ENCODE measurements at regions not wholly inside any gene's neighbourhood (a gene's known extent, or its start where the extent isn't known, plus 50 kb on each side); places are given as distances from the start of the nearest gene placed in this dataset.
"Not testable (repeated sequence)": the region's sequence is repeated elsewhere in the genome, so short reads cannot be mapped to it uniquely, and the experiment has no call there.

DNA sequence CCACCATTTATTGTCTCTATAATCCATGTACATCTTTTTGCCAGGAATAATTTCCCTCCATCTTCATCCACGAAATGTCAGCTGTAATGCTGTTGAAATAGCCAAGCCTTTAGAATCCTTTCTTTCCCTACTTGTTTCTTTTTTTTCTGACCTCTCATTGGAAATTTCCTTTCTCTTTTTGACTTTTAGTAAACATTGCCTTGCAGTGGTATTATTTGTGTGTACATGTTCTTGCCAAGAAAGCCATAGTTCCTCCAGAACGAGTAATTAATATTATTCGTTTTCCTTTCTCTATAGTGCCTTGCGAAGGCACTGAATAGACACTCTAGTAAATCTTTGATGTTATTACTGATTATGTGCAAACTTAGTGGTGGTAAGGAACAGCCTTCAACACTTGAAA, 282.2 kb downstream of the GJA1 start:
- intact Hi-C loops (cut with DNase I; ENCODE audit: low total_unique reads): no loop called here
- DNase-seq: no peak
- no peaks in the 10 kb centered on the region for H3K4me1 ChIP-seq
- H3K36me3 ChIP-seq: no peaks in the 10 kb centered on the region
- H3K27ac ChIP-seq: no peak overlapping the region
- TF ChIP-seq POLR2AphosphoS5 (IDR thresholded peaks at IDR 0.05): no peak
- TF ChIP-seq, protein P1, sequence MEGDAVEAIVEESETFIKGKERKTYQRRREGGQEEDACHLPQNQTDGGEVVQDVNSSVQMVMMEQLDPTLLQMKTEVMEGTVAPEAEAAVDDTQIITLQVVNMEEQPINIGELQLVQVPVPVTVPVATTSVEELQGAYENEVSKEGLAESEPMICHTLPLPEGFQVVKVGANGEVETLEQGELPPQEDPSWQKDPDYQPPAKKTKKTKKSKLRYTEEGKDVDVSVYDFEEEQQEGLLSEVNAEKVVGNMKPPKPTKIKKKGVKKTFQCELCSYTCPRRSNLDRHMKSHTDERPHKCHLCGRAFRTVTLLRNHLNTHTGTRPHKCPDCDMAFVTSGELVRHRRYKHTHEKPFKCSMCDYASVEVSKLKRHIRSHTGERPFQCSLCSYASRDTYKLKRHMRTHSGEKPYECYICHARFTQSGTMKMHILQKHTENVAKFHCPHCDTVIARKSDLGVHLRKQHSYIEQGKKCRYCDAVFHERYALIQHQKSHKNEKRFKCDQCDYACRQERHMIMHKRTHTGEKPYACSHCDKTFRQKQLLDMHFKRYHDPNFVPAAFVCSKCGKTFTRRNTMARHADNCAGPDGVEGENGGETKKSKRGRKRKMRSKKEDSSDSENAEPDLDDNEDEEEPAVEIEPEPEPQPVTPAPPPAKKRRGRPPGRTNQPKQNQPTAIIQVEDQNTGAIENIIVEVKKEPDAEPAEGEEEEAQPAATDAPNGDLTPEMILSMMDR (IDR thresholded peaks at IDR 0.05): no peak
- TF ChIP-seq EP300 (IDR thresholded peaks at IDR 0.05): no peak
- TF ChIP-seq POLR2A (IDR thresholded peaks at IDR 0.05): no peak
- no peaks in the 10 kb centered on the region for H3K27me3 ChIP-seq
- 42 to 67% (median 60%) methylated on average over 4 of the region's 4 CpGs for WGBS, 5 donors
- no peaks in the 10 kb centered on the region for H3K9me3 ChIP-seq
- no peak overlapping the region for H3K4me3 ChIP-seq

DNA sequence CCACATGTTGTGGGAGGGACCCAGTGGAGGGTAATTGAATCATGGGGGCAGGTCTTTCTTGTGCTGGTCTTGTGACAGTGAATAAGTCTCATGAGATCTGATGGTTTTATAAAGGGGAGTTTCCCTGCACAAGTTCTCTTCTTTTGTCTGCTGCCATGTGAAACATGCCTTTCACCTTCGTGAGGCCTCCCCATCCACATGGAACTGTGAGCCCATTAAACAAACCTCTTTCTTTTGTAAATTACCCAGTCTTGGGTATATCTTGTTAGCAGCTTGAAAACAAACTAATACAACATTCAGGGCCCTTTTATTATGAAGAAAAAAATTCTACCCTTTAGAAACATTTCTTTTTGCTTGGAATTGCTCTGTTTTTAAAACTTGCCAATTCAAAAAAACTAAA, 285.4 kb downstream of the GJA1 start:
- intact Hi-C loops (cut with DNase I; ENCODE audit: low total_unique reads); H3K36me3 ChIP-seq; H3K4me1 ChIP-seq; H3K27ac ChIP-seq; H3K9me3 ChIP-seq; DNase-seq; H3K27me3 ChIP-seq; H3K4me3 ChIP-seq: not testable (repeated sequence)
- 62 to 82% (median 76%) methylated on average over 1 of the region's 1 CpG for WGBS, 5 donors

DNA sequence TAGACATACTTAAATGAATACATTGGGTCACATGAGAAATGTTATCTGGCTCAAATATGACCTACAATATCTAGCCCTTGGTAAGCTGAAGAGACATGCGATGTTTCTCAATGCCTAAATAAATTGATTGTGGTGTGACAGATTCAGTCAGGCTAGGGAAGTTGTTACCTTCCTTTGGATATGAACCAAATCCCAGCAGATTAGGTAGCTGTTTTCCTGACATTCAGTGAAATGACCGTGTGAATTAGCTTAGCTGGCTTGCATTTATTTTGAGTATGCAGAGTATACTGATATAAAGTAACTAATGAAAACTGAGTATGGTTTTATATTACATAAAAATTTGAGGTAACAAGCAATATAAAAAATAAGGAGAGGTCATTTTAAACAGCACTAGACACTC, 288.2 kb downstream of the GJA1 start:
- TF ChIP-seq POLR2AphosphoS5 (IDR thresholded peaks at IDR 0.05): no peak
- TF ChIP-seq, protein P1 (IDR thresholded peaks at IDR 0.05): no peak
- TF ChIP-seq EP300 (IDR thresholded peaks at IDR 0.05): no peak
- TF ChIP-seq POLR2A (IDR thresholded peaks at IDR 0.05): no peak
- Histone ChIP-seq H3K9me3 (no peaks in the 10 kb centered on the region), H3K36me3 (no peaks in the 10 kb centered on the region), H3K27ac (no peak overlapping the region), H3K4me1 (no peaks in the 10 kb centered on the region), H3K4me3 (no peak overlapping the region), H3K27me3 (no peaks in the 10 kb centered on the region)
- WGBS, 5 donors: 57 to 65% (median 60%) methylated on average over 2 of the region's 2 CpGs
- intact Hi-C loops (cut with DNase I; ENCODE audit: low total_unique reads): no loop called here
- DNase-seq: no peak

DNA sequence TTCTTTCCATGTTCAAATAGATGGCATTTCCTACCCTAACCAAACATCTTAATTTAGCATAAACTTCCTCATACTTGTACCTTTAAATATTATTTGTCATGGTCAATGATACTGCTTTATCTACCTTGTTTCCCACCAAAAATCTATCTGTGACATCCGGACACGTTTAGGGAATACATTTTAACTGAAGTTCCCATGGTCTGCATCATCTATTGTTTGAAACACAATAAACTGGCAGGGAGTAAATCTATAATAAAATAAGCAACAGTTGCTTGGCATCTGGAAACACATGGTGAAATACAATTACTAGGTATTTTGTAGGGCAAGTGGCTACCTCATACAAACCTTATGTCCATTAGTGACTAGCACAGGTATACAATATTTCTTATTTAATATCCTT, 289.1 kb downstream of the GJA1 start:
- DNase-seq: no peak
- WGBS, 5 donors: 56 to 76% (median 60%) methylated on average over 2 of the region's 2 CpGs
- Histone ChIP-seq H3K36me3 (no peaks in the 10 kb centered on the region), H3K27me3 (no peaks in the 10 kb centered on the region), H3K4me1 (no peaks in the 10 kb centered on the region), H3K27ac (no peak overlapping the region), H3K4me3 (no peak overlapping the region), H3K9me3 (peaks cover 0 to 3% (median 1%) of the 10 kb centered on the region in 4 donors)
- intact Hi-C loops (cut with DNase I; ENCODE audit: low total_unique reads): no loop called here
- TF ChIP-seq, protein P1 (IDR thresholded peaks at IDR 0.05): no peak
- TF ChIP-seq EP300 (IDR thresholded peaks at IDR 0.05) (no peak), POLR2A (IDR thresholded peaks at IDR 0.05) (no peak), POLR2AphosphoS5 (IDR thresholded peaks at IDR 0.05) (no peak)

DNA sequence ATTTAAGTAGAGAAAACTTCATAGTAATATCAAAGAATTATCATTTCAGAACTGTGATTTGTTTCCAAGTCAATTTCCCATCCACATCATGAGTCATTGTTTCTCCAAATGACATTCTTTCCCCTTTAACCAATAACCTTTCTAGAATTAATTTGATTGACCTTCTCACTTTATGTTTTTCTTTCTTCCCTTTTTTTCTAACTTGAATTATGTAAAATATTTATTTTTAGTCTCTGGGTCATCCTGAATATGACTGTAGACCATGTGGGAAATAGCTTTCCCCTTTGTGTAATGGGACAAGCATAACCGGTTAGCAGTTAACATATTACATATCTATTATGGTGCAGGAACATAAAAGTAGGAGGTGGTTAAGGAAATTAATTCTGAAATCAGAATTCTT, 291.1 kb downstream of the GJA1 start:
- Histone ChIP-seq H3K9me3 (peaks cover 0 to 13% (median 7%) of the 10 kb centered on the region in 4 donors), H3K27me3 (no peaks in the 10 kb centered on the region), H3K4me3 (no peak overlapping the region), H3K36me3 (no peaks in the 10 kb centered on the region), H3K27ac (no peak overlapping the region), H3K4me1 (no peaks in the 10 kb centered on the region)
- intact Hi-C loops (cut with DNase I; ENCODE audit: low total_unique reads): no loop called here
- WGBS, 5 donors: 79 to 91% (median 83%) methylated on average over 1 of the region's 1 CpG
- DNase-seq: no peak
- no peak for TF ChIP-seq POLR2A (IDR thresholded peaks at IDR 0.05)
- TF ChIP-seq, protein P1 (IDR thresholded peaks at IDR 0.05): no peak
- no peak for TF ChIP-seq EP300 (IDR thresholded peaks at IDR 0.05)
- TF ChIP-seq POLR2AphosphoS5 (IDR thresholded peaks at IDR 0.05): no peak

Data from stomach (tissue), 8 donors.